OCI-LY7 (cell line): ENCODE measurements at regions not wholly inside any gene's neighbourhood (a gene's known extent, or its start where the extent isn't known, plus 50 kb on each side); places are given as distances from the start of the nearest gene placed in this dataset.

ENCODE experiments used
- BruUV-seq: library from RNA; stranded (reverse); fragments of 400-500 nt; replicated peaks from 2 replicates; lab custom pipeline; 2021; lab: Mats Ljungman, UMichigan
- CTCF ChIA-PET: fragments of 300-600 bp; sonication (Branson Sonifier 250); formaldehyde crosslinking; loops from one replicate; lab custom pipeline; 2022; ENCODE audit warnings: antibody characterized with exemption; ENCODE audit not compliant: unreplicated experiment; lab: Charles Lee
- POLR2A ChIA-PET: fragments of 300-600 bp; sonication (Branson Sonifier 250); formaldehyde crosslinking; loops from one replicate; lab custom pipeline; 2022; ENCODE audit warnings: antibody characterized with exemption; lab: Charles Lee
- DNase-seq: peaks from one replicate; pipeline ENCODE4 v3.0.0-alpha.2; 2015; ENCODE audit warnings: low spot score
- H2AFZ ChIP-seq: fragments of 200-600 bp; sonication (generic), shearing (Covaris generic); 2 replicates; pipeline ENCODE4 v1.6.1; 2014; ENCODE audit warnings: mild to moderate bottlenecking, antibody characterized with exemption, low read length, moderate library complexity
- H3K27ac ChIP-seq: fragments of 200-600 bp; sonication (generic); 2 replicates; pipeline ENCODE4 v1.5.1; 2014; ENCODE audit warnings: mixed run types, low read depth, mild to moderate bottlenecking, moderate library complexity, low read length, inconsistent platforms; ENCODE audit not compliant: poor library complexity, severe bottlenecking
- H3K36me3 ChIP-seq: fragments of 200-600 bp; sonication (generic); 2 replicates; pipeline ENCODE4 v1.6.1; 2014; ENCODE audit warnings: mild to moderate bottlenecking, antibody characterized with exemption, low read length, moderate library complexity, mixed read lengths; ENCODE audit not compliant: insufficient read depth
- H3K4me1 ChIP-seq: fragments of 200-600 bp; sonication (generic); 2 replicates; pipeline ENCODE4 v1.5.1; 2014; ENCODE audit warnings: mild to moderate bottlenecking, low read length; ENCODE audit not compliant: insufficient read depth, poor library complexity, severe bottlenecking
- H3K4me2 ChIP-seq: fragments of 200-600 bp; sonication (generic); 2 replicates; pipeline ENCODE4 v1.6.1; 2014; ENCODE audit warnings: mild to moderate bottlenecking, low read length
- H3K4me3 ChIP-seq: fragments of 200-600 bp; sonication (generic); 2 replicates; pipeline ENCODE4 v1.5.1; 2014; ENCODE audit warnings: mild to moderate bottlenecking, low read depth, low read length; ENCODE audit not compliant: poor library complexity, severe bottlenecking
- H3K79me2 ChIP-seq: fragments of 200-600 bp; sonication (generic); 2 replicates; pipeline ENCODE4 v1.6.1; 2016; ENCODE audit warnings: low read depth, mild to moderate bottlenecking, low read length, moderate library complexity, mixed read lengths; ENCODE audit not compliant: insufficient read depth
- H3K9me2 ChIP-seq: fragments of 200-600 bp; sonication (generic); 2 replicates; pipeline ENCODE4 v1.6.1; 2016; ENCODE audit warnings: mild to moderate bottlenecking, low read length, mixed read lengths; ENCODE audit not compliant: insufficient read depth
- H3K9me3 ChIP-seq: fragments of 200-600 bp; sonication (generic); 2 replicates; pipeline ENCODE4 v1.6.1; 2014; ENCODE audit warnings: mild to moderate bottlenecking, mixed run types, low read length, mixed read lengths
- H4K20me1 ChIP-seq: fragments of 200-600 bp; sonication (generic); 2 replicates; pipeline ENCODE4 v1.6.1; 2014; ENCODE audit warnings: mild to moderate bottlenecking, antibody characterized with exemption, low read length, moderate library complexity, mixed read lengths; ENCODE audit not compliant: insufficient read depth
- EZH2phosphoT487 ChIP-seq: fragments of 200-600 bp; sonication (generic); IDR thresholded peaks from 2 replicates; pipeline ENCODE4 v1.6.1; 2018; ENCODE audit warnings: low read depth, borderline replicate concordance, mild to moderate bottlenecking, mixed run types, antibody characterized with exemption, low read length, moderate library complexity, mixed read lengths
- intact Hi-C: fragments of 100-400 bp; cut with micrococcal nuclease; formaldehyde crosslinking; loops from one replicate; pipeline ENCODE4 v1.10.0; 2022; ENCODE audit not compliant: unreplicated experiment
- TF ChIP-seq, protein P1 (sequence below): fragments of 200-600 bp; sonication (generic); conservative IDR thresholded peaks from 2 replicates; pipeline ENCODE4 v1.5.1; 2014; ENCODE audit warnings: mild to moderate bottlenecking, antibody characterized with exemption, low read length, moderate library complexity, mixed read lengths

DNA sequence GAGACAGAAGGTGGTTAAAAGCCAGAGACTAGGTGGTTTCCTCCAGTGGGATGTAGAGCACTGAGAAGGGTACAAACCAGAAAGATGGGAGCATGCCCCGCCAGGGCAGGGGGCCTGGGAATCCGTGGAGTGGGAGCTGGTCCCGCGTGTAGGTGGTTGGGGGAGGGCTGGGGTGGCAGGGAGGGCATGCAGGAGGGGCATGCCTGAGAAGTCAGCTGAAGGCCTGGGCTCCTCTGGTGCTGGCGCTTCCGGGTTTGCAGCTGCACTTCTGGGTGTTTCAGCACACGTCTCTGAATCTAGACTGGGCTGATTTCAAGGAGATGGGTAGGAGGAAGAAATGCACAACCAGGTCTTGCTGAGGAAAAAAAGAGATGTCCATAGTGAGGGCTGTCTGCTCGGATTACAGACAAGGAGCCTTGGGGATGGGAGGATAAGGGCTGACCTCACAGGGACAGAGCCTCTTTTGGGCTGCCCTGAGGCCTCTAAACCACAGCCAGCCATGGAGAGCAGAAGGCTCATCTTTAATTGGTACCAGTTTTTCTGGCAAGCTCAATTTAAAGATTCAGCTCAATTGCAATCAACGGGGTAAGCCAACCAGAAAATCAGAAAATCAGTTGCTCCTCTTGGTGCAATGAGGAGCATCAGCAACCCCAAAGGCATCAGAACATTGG is 151.9 kb downstream of the FAM43A start:
- no peaks in the 10 kb centered on the region for H3K9me2 ChIP-seq
- H3K9me3 ChIP-seq: no peaks in the 10 kb centered on the region
- POLR2A ChIA-PET: no interaction called here
- no peak overlapping the region for H3K4me3 ChIP-seq
- no peaks in the 10 kb centered on the region for H3K79me2 ChIP-seq
- CTCF ChIA-PET: no interaction called here
- DNase-seq: no peak
- no peak overlapping the region for H2AFZ ChIP-seq
- H3K4me1 ChIP-seq: no peaks in the 10 kb centered on the region
- no peak for TF ChIP-seq EZH2phosphoT487
- TF ChIP-seq, protein P1, sequence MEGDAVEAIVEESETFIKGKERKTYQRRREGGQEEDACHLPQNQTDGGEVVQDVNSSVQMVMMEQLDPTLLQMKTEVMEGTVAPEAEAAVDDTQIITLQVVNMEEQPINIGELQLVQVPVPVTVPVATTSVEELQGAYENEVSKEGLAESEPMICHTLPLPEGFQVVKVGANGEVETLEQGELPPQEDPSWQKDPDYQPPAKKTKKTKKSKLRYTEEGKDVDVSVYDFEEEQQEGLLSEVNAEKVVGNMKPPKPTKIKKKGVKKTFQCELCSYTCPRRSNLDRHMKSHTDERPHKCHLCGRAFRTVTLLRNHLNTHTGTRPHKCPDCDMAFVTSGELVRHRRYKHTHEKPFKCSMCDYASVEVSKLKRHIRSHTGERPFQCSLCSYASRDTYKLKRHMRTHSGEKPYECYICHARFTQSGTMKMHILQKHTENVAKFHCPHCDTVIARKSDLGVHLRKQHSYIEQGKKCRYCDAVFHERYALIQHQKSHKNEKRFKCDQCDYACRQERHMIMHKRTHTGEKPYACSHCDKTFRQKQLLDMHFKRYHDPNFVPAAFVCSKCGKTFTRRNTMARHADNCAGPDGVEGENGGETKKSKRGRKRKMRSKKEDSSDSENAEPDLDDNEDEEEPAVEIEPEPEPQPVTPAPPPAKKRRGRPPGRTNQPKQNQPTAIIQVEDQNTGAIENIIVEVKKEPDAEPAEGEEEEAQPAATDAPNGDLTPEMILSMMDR: no peak
- H4K20me1 ChIP-seq: no peaks in the 10 kb centered on the region
- H3K4me2 ChIP-seq: no peak overlapping the region
- no TSS peak for BruUV-seq
- H3K27ac ChIP-seq: no peak overlapping the region
- intact Hi-C loops: no loop called here
- H3K36me3 ChIP-seq: no peaks in the 10 kb centered on the region

DNA sequence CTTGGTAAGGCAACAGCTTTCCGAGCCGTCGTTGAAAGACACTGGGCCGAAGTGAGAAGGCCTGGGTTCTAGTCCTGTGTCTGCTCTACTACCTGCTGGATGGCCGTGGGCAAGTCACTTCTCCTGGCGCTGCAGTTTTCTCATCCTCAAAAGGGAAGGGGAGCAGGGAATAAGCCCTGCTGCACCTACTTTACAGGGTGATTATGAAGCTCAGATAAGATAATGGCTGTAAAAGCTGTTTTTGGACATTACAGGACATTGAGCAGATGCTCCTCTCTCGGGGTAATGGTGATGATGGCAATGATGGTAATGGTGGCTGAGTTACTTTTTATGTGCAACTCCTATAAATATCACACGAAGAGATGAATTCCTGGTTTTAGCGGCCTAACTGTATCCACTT is 152.6 kb downstream of the FAM43A start:
- Histone ChIP-seq H3K9me2 (no peaks in the 10 kb centered on the region), H3K4me1 (no peaks in the 10 kb centered on the region), H3K4me3 (no peak overlapping the region), H3K79me2 (no peaks in the 10 kb centered on the region), H3K9me3 (no peaks in the 10 kb centered on the region), H3K27ac (no peak overlapping the region), H3K36me3 (no peaks in the 10 kb centered on the region), H4K20me1 (no peaks in the 10 kb centered on the region), H3K4me2 (no peak overlapping the region), H2AFZ (no peak overlapping the region)
- intact Hi-C loops: no loop called here
- ChIA-PET POLR2A (no interaction called here), CTCF (no interaction called here)
- BruUV-seq: no TSS peak
- TF ChIP-seq, protein P1: no peak
- no peak for TF ChIP-seq EZH2phosphoT487
- DNase-seq: no peak

DNA sequence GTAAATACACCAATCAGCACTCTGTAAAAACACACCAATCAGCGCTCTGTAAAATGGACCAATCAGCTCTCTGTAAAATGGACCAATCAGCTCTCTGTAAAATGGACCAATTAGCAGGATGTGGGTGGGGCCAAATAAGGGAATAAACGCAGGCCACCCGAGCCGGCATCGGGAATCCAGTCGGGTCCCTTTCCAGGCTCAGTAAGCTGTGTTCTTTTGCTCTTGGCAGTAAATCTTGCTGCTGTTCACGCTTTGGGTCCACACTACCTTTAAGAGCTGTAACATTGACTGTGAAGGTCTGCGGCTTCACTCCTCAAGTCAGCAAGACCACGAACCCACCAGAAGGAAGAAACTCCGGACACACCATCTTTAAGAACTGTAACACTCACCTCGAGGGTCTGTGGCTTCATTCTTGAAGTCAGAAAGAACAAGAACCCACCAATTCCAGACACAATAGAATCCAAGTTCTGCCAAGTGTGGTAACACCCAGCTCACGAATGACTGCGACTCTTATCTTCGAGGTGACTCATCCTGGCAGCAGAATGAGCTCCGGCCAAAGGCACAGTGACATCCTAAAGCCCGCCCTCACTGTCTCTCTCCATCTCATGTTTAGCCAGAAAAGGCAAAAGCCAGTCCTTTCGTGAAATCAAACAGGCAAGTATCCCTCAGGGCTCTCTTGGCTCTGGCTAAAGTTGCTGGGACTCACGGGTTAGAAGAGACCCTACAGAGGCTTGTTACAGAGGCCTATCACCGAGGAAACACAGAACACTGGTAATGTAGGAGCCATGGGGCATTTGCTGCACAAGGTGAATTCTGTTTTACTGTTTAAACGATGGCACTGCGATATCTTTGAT is 155.2 kb downstream of the FAM43A start:
- Histone ChIP-seq H3K9me2 (no peaks in the 10 kb centered on the region), H3K4me1 (no peaks in the 10 kb centered on the region), H3K79me2 (no peaks in the 10 kb centered on the region), H3K4me2 (no peak overlapping the region), H2AFZ (no peak overlapping the region), H3K4me3 (no peak overlapping the region), H3K9me3 (no peaks in the 10 kb centered on the region), H3K36me3 (no peaks in the 10 kb centered on the region), H3K27ac (no peak overlapping the region), H4K20me1 (no peaks in the 10 kb centered on the region)
- POLR2A ChIA-PET: no interaction called here
- BruUV-seq: no TSS peak
- no peak for TF ChIP-seq EZH2phosphoT487
- TF ChIP-seq, protein P1: no peak
- CTCF ChIA-PET: no interaction called here
- DNase-seq: no peak
- intact Hi-C loops: no loop called here
